ENCODE measurements at regions not wholly inside any gene's neighbourhood (a gene's known extent, or its start where the extent isn't known, plus 50 kb on each side); places are given as distances from the start of the nearest gene placed in this dataset.

DNA sequence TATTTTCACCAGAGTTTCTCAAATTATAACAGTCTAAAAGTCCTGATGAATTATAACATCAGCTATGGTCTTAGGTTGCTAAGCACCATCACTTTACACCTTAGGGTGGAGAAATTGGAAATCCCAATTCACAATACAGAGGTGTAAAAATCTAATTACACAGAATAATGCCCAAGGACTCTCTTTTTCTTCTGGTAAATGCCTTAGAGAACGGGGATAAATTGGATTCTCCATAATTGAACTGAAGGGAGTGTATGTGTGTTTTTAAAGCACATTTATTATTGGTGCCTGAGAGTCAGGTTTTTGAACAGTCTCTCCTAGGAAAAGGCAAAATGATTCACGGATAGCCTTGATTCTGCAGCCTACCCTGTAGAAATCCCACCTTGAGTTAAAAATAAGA is 66.8 kb downstream of the NIBAN1 start:
- no peak for ATAC-seq
- Histone ChIP-seq H3K27ac (ENCODE audit: low read depth, low read length) (no peak overlapping the region), H3K4me2 (ENCODE audit: low read length) (no peak overlapping the region), H2AFZ (ENCODE audit: low read depth, low read length, poor library complexity, severe bottlenecking) (no peak overlapping the region), H3K9me2 (ENCODE audit: insufficient read depth) (no peaks in the 10 kb centered on the region), H3K4me3 (replicated peaks in 1 of 2; ENCODE audit: low read depth in 1 of 2, low read length in 2 of 2) (no peak overlapping the region), H3K27me3 (ENCODE audit: insufficient read depth, low read length) (no peaks in the 10 kb centered on the region), H3K36me3 (ENCODE audit: control insufficient read depth in 1 of 2, insufficient read depth in 2 of 2, low read length in 2 of 2) (no peaks in the 10 kb centered on the region), H3K79me2 (ENCODE audit: insufficient read depth, low read length) (no peaks in the 10 kb centered on the region), H4K20me1 (ENCODE audit: insufficient read depth) (no peaks in the 10 kb centered on the region), H3K9ac (ENCODE audit: low read length) (no peak overlapping the region), H3K4me1 (ENCODE audit: control insufficient read depth in 1 of 2, insufficient read depth in 2 of 2, low read length in 2 of 2) (no peaks in the 10 kb centered on the region), H3K9me3 (ENCODE audit: control insufficient read depth in 1 of 2, insufficient read depth in 1 of 2, low read depth in 1 of 2, low read length in 2 of 2) (no peaks in the 10 kb centered on the region)
- ChIA-PET POLR2A (no interaction called here), RAD21 (ENCODE audit: low non-redundant PET in 1 of 2, low total read pairs in 2 of 2, uncharacterized antibody in 2 of 2, unreplicated experiment in 2 of 2) (no interaction called here), CTCF (no interaction called here)
- no peak for TF ChIP-seq CEBPB (IDR thresholded peaks at IDR 0.05; ENCODE audit: low read depth)
- no peak for TF ChIP-seq ZNF274 (IDR thresholded peaks at IDR 0.05; ENCODE audit: low read depth, low read length)
- TF ChIP-seq SIN3A (IDR thresholded peaks at IDR 0.05; ENCODE audit: low read depth) = no peak
- no peak for TF ChIP-seq SP1 (IDR thresholded peaks at IDR 0.05; ENCODE audit: low read depth)
- TF ChIP-seq, protein P1, sequence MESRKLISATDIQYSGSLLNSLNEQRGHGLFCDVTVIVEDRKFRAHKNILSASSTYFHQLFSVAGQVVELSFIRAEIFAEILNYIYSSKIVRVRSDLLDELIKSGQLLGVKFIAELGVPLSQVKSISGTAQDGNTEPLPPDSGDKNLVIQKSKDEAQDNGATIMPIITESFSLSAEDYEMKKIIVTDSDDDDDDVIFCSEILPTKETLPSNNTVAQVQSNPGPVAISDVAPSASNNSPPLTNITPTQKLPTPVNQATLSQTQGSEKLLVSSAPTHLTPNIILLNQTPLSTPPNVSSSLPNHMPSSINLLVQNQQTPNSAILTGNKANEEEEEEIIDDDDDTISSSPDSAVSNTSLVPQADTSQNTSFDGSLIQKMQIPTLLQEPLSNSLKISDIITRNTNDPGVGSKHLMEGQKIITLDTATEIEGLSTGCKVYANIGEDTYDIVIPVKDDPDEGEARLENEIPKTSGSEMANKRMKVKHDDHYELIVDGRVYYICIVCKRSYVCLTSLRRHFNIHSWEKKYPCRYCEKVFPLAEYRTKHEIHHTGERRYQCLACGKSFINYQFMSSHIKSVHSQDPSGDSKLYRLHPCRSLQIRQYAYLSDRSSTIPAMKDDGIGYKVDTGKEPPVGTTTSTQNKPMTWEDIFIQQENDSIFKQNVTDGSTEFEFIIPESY (IDR thresholded peaks at IDR 0.05; ENCODE audit: extremely low read depth, insufficient replicate concordance, low read length) = no peak
- TF ChIP-seq SRF (IDR thresholded peaks at IDR 0.05; ENCODE audit: low read depth) = no peak
- TF ChIP-seq CBX3 (IDR thresholded peaks at IDR 0.05; ENCODE audit: low read depth) = no peak
- no peak for TF ChIP-seq ELF1 (IDR thresholded peaks at IDR 0.05; ENCODE audit: borderline replicate concordance, low read depth)
- TF ChIP-seq EGR1 (IDR thresholded peaks at IDR 0.05; ENCODE audit: low read depth) = no peak
- no peak for TF ChIP-seq REST (IDR thresholded peaks at IDR 0.05; ENCODE audit: low read depth)
- TF ChIP-seq RAD21 (IDR thresholded peaks at IDR 0.05; ENCODE audit: low read depth) = no peak
- no peak for TF ChIP-seq ZFX (IDR thresholded peaks at IDR 0.05)
- no peak for TF ChIP-seq POLR2AphosphoS5 (IDR thresholded peaks at IDR 0.05; ENCODE audit: low read depth, low read length)
- intact Hi-C loops (cut with micrococcal nuclease) = no loop called here
- BruUV-seq (replicated peaks) = no TSS peak
- no peak for DNase-seq (ENCODE audit: low read depth, low spot score)
